ENCODE measurements at regions not wholly inside any gene's neighbourhood (a gene's known extent, or its start where the extent isn't known, plus 50 kb on each side); places are given as distances from the start of the nearest gene placed in this dataset.

DNA sequence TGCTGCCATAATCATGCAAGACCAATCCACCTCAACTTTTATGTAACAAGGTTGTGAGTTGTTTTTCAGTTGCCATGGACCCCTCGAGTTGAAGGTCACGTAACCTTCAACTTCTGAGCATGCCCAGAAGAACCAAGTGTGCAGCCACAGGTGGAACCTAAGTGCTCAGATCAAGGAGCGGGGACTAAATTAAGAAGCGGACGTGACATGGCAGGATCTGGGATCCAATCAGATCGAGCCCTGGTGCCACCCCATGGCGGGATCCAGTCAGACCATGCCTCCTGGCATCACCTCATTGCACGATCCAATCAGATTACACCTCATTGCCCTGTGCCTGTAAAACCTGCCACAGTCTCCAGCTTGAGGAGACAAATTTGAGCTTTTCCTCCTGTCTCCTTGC lies 204.5 kb upstream of the CDH5 start:
- H3K36me3 Mint-ChIP-seq (ENCODE audit: low read depth), result no peaks in the 10 kb centered on the region
- no peaks in the 10 kb centered on the region for H3K4me1 ChIP-seq (ENCODE audit: control insufficient read depth, insufficient read depth, low read length)
- H3K36me3 ChIP-seq (ENCODE audit: control insufficient read depth, insufficient read depth, low read length), result no peaks in the 10 kb centered on the region
- no peak for DNase-seq
- peaks cover 10% of the 10 kb centered on the region for H3K27me3 Mint-ChIP-seq (ENCODE audit: insufficient read depth)
- H3K9ac ChIP-seq (ENCODE audit: extremely low read depth, low read length, poor library complexity, severe bottlenecking), result no peak overlapping the region
- H3K27ac Mint-ChIP-seq, result no peak overlapping the region
- H3K4me3 ChIP-seq (ENCODE audit: low read length), result no peak overlapping the region
- no peaks in the 10 kb centered on the region for H3K27me3 ChIP-seq (ENCODE audit: control insufficient read depth, insufficient read depth, low read length, poor library complexity, severe bottlenecking)
- no peak overlapping the region for H3K4me3 Mint-ChIP-seq
- no peak overlapping the region for H3K27ac ChIP-seq (ENCODE audit: low read depth, low read length)
- peaks cover 5% of the 10 kb centered on the region for H3K4me1 Mint-ChIP-seq
- no peaks in the 10 kb centered on the region for H3K9me3 ChIP-seq (ENCODE audit: control insufficient read depth, low read length)
- WGBS, 2 experiments (ENCODE audit: insufficient coverage in 1 of 2, insufficient read length in 1 of 2), result 95 to 96% methylated on average over 7 to 8 of the region's 8 CpGs
- H3K9me3 Mint-ChIP-seq, result no peaks in the 10 kb centered on the region
- TF ChIP-seq, protein P1, sequence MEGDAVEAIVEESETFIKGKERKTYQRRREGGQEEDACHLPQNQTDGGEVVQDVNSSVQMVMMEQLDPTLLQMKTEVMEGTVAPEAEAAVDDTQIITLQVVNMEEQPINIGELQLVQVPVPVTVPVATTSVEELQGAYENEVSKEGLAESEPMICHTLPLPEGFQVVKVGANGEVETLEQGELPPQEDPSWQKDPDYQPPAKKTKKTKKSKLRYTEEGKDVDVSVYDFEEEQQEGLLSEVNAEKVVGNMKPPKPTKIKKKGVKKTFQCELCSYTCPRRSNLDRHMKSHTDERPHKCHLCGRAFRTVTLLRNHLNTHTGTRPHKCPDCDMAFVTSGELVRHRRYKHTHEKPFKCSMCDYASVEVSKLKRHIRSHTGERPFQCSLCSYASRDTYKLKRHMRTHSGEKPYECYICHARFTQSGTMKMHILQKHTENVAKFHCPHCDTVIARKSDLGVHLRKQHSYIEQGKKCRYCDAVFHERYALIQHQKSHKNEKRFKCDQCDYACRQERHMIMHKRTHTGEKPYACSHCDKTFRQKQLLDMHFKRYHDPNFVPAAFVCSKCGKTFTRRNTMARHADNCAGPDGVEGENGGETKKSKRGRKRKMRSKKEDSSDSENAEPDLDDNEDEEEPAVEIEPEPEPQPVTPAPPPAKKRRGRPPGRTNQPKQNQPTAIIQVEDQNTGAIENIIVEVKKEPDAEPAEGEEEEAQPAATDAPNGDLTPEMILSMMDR (conservative IDR thresholded peaks at IDR 0.05), result no peak

DNA sequence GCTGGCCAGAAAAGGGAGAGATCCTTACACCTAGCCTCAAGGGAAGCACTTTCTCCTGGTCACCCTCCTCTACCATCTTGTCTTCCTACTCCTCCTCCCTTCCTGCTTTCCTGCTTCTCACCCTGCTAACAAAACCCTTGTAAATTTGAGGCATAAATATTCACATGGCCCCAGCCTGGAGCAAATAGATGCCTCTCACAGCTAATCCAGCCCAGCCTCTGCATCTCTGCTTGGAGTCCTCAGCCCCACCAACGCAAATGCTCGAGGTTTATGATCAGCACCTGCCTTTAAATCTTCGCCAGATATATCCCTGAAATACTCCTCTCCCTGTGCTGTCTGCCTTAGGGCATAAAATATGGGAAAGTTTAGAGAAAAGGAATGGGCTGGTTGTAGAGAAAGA lies 205.2 kb upstream of the CDH5 start:
- Mint-ChIP-seq H3K9me3 (no peaks in the 10 kb centered on the region), H3K27me3 (ENCODE audit: insufficient read depth) (peaks cover 10% of the 10 kb centered on the region), H3K27ac (no peak overlapping the region), H3K36me3 (ENCODE audit: low read depth) (no peaks in the 10 kb centered on the region), H3K4me1 (peaks cover 5% of the 10 kb centered on the region), H3K4me3 (no peak overlapping the region)
- 88% methylated on average over 3 of the region's 3 CpGs; no CpG with 5 or more reads in 1 of the 2 experiments for WGBS, 2 experiments (ENCODE audit: insufficient coverage in 1 of 2, insufficient read length in 1 of 2)
- no peak overlapping the region for H3K9ac ChIP-seq (ENCODE audit: extremely low read depth, low read length, poor library complexity, severe bottlenecking)
- TF ChIP-seq, protein P1 (conservative IDR thresholded peaks at IDR 0.05), result no peak
- no peaks in the 10 kb centered on the region for H3K27me3 ChIP-seq (ENCODE audit: control insufficient read depth, insufficient read depth, low read length, poor library complexity, severe bottlenecking)
- no peak overlapping the region for H3K4me3 ChIP-seq (ENCODE audit: low read length)
- H3K9me3 ChIP-seq (ENCODE audit: control insufficient read depth, low read length), result no peaks in the 10 kb centered on the region
- no peak for DNase-seq
- H3K27ac ChIP-seq (ENCODE audit: low read depth, low read length), result no peak overlapping the region
- H3K4me1 ChIP-seq (ENCODE audit: control insufficient read depth, insufficient read depth, low read length), result no peaks in the 10 kb centered on the region
- no peaks in the 10 kb centered on the region for H3K36me3 ChIP-seq (ENCODE audit: control insufficient read depth, insufficient read depth, low read length)

DNA sequence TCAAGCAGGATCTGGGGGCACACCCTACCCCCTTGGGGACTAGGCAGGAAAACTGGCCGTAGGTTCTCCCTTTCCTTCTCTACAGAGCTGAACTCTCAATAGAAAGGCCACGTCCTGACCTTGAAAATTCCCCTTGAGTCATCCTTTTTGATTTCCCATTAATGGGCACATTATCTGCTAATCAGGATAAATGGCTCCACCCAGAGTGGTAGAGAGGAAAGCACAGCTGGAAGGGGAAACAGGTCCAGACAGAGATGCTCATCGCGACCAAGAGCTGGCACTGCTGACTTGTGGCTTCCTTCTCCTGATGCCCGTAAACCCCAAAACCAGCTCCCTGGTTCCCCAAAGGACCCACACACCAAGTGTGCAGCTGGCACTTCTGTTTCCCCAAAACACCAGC lies 206.5 kb upstream of the CDH5 start:
- no peaks in the 10 kb centered on the region for H3K9me3 Mint-ChIP-seq
- no peaks in the 10 kb centered on the region for H3K36me3 Mint-ChIP-seq (ENCODE audit: low read depth)
- DNase-seq, result no peak
- no peak overlapping the region for H3K27ac ChIP-seq (ENCODE audit: low read depth, low read length)
- no peak overlapping the region for H3K4me3 ChIP-seq (ENCODE audit: low read length)
- peaks cover 5% of the 10 kb centered on the region for H3K4me1 Mint-ChIP-seq
- no peaks in the 10 kb centered on the region for H3K4me1 ChIP-seq (ENCODE audit: control insufficient read depth, insufficient read depth, low read length)
- H3K27me3 Mint-ChIP-seq (ENCODE audit: insufficient read depth), result peaks cover 7% of the 10 kb centered on the region
- H3K27ac Mint-ChIP-seq, result no peak overlapping the region
- TF ChIP-seq, protein P1 (conservative IDR thresholded peaks at IDR 0.05), result no peak
- no peaks in the 10 kb centered on the region for H3K36me3 ChIP-seq (ENCODE audit: control insufficient read depth, insufficient read depth, low read length)
- no peaks in the 10 kb centered on the region for H3K9me3 ChIP-seq (ENCODE audit: control insufficient read depth, low read length)
- H3K4me3 Mint-ChIP-seq, result no peak overlapping the region
- H3K27me3 ChIP-seq (ENCODE audit: control insufficient read depth, insufficient read depth, low read length, poor library complexity, severe bottlenecking), result no peaks in the 10 kb centered on the region
- no peak overlapping the region for H3K9ac ChIP-seq (ENCODE audit: extremely low read depth, low read length, poor library complexity, severe bottlenecking)
- 83 to 90% methylated on average over 4 to 5 of the region's 5 CpGs for WGBS, 2 experiments (ENCODE audit: insufficient coverage in 1 of 2, insufficient read length in 1 of 2)

Data from endodermal cell (in vitro differentiated cells).